A549 (cell line): ENCODE measurements at regions not wholly inside any gene's neighbourhood (a gene's known extent, or its start where the extent isn't known, plus 50 kb on each side); places are given as distances from the start of the nearest gene placed in this dataset.

ENCODE experiments used
- ATAC-seq, 2 experiments: fragments of 200-7000 bp in 1 of 2; fragments of >200 bp in 1 of 2; cut with Nextera tagmentation in 1 of 2; cut with Tn5 transposase in 1 of 2; 3 replicates each; pipeline versions ENCODE4 v1.8.0 to v1.9.1; 2018 to 2020; ENCODE audit warnings: mild to moderate bottlenecking in 1 of 2, moderate library complexity in 1 of 2
- CTCF ChIA-PET: fragments of 300-600 bp; sonication (Branson Sonifier 250); formaldehyde crosslinking; extraction: SDS; loops from one replicate; lab custom pipeline; 2021; ENCODE audit warnings: antibody characterized with exemption, inconsistent platforms; lab: Yijun Ruan, JAX
- POLR2A ChIA-PET: fragments of 350-600 bp; formaldehyde crosslinking; extraction: SDS; loops from one replicate; lab custom pipeline; 2021; ENCODE audit warnings: antibody characterized with exemption, inconsistent platforms; lab: Yijun Ruan, JAX
- DNase-seq, 2 experiments: peaks; one replicate each; pipeline versions ENCODE4 v3.0.0 to v3.0.0-alpha.2; 2011 to 2016; ENCODE audit warnings: low read depth in 1 of 2, low spot score in 1 of 2
- FAIRE-seq: peaks from 2 replicates; lab custom pipeline; 2011; peaks lifted over from hg19 to GRCh38; lab: Jason Lieb, UNC
- H3K27ac ChIP-seq, 2 experiments: fragments of >200 bp; sonication (Bioruptor Twin); formaldehyde crosslinking; 3 replicates each; pipeline ENCODE4 v1.5.1; 2016 to 2017
- H3K4me1 ChIP-seq: fragments of >200 bp; sonication (Bioruptor Twin); formaldehyde crosslinking; 3 replicates; pipeline ENCODE4 v1.6.1; 2016
- H3K4me2 ChIP-seq: fragments of >200 bp; sonication (Bioruptor Twin); formaldehyde crosslinking; 3 replicates; pipeline ENCODE4 v1.6.1; 2016
- H3K4me3 ChIP-seq: fragments of >200 bp; sonication (Bioruptor Twin); formaldehyde crosslinking; 3 replicates; pipeline ENCODE4 v1.5.1; 2016
- H3K9me3 ChIP-seq: fragments of >200 bp; sonication (Bioruptor Twin); formaldehyde crosslinking; 3 replicates; pipeline ENCODE4 v1.6.1; 2016
- CBX8 ChIP-seq: fragments of 200-600 bp; sonication (generic); IDR thresholded peaks from 2 replicates; pipeline ENCODE4 v1.6.1; 2016
- ELK1 ChIP-seq: fragments of 150-350 bp; IDR thresholded peaks from 2 replicates; pipeline ENCODE4 v1.6.1; 2014; ENCODE audit warnings: low read depth, mild to moderate bottlenecking, low read length
- FOSB ChIP-seq: fragments of 250-450 bp; sonication (Bioruptor Pico); IDR thresholded peaks from 2 replicates; pipeline ENCODE4 v1.5.0; 2020; ENCODE audit warnings: mild to moderate bottlenecking, moderate library complexity
- FOXS1 ChIP-seq: fragments of 250-450 bp; sonication (Bioruptor Pico); IDR thresholded peaks from 2 replicates; pipeline ENCODE4 v1.5.0; 2020; ENCODE audit warnings: mild to moderate bottlenecking, moderate library complexity
- GATA3 ChIP-seq: IDR thresholded peaks from 2 replicates; pipeline ENCODE4 v1.6.1; 2012; ENCODE audit warnings: borderline replicate concordance
- HOXB5 ChIP-seq: fragments of 250-450 bp; sonication (Bioruptor Pico); IDR thresholded peaks from 2 replicates; pipeline ENCODE4 v1.5.0; 2020; ENCODE audit warnings: mild to moderate bottlenecking, moderate library complexity
- MAFK ChIP-seq: fragments of 450-650 bp; IDR thresholded peaks from 2 replicates; pipeline ENCODE4 v1.6.1; 2014; ENCODE audit not compliant: partially characterized antibody
- MAX ChIP-seq: IDR thresholded peaks from 2 replicates; pipeline ENCODE4 v1.6.1; 2012
- MYC ChIP-seq: IDR thresholded peaks from 2 replicates; pipeline ENCODE4 v1.6.1; 2012; ENCODE audit warnings: mild to moderate bottlenecking, inconsistent platforms, low read length, improper control_type of control experiment, borderline replicate concordance
- NPAS2 ChIP-seq: fragments of 250-450 bp; sonication (Bioruptor Pico); IDR thresholded peaks from 2 replicates; pipeline ENCODE4 v1.8.0; 2022; ENCODE audit warnings: mild to moderate bottlenecking, moderate library complexity, borderline replicate concordance
- NR3C1 ChIP-seq: fragments of >200 bp; sonication (Bioruptor Twin); formaldehyde crosslinking; IDR thresholded peaks from 3 replicates; pipeline ENCODE4 v1.6.1; 2017
- PBX3 ChIP-seq: IDR thresholded peaks from 2 replicates; pipeline ENCODE4 v1.6.1; 2012
- POLR2AphosphoS2 ChIP-seq: conservative IDR thresholded peaks from 2 replicates; pipeline ENCODE4 v1.6.1; 2012; ENCODE audit warnings: low read length, improper control_type of control experiment, inconsistent platforms
- RFX5 ChIP-seq: fragments of 450-650 bp; IDR thresholded peaks from 2 replicates; pipeline ENCODE4 v1.7.1; 2014; ENCODE audit warnings: antibody characterized with exemption, mild to moderate bottlenecking, moderate library complexity
- USF2 ChIP-seq: fragments of 450-650 bp; IDR thresholded peaks from 2 replicates; pipeline ENCODE4 v1.6.1; 2014; ENCODE audit warnings: antibody characterized with exemption
- ZC3H11A ChIP-seq: fragments of 450-650 bp; IDR thresholded peaks from 2 replicates; pipeline ENCODE4 v1.6.1; 2014; ENCODE audit warnings: antibody characterized with exemption, mild to moderate bottlenecking
- ZNF302 ChIP-seq: fragments of 250-450 bp; sonication (Bioruptor Pico); IDR thresholded peaks from 2 replicates; pipeline ENCODE4 v1.9.0; 2021; ENCODE audit warnings: inconsistent platforms, mild to moderate bottlenecking, moderate library complexity
- WGBS: methylation state at CpG from one replicate; pipeline ENCODE4 v1.1.6; 2017; ENCODE audit errors: missing lambda C conversion rate; 5-methylcytosine and 5-hydroxymethylcytosine counted together
- TF ChIP-seq, protein P1 (sequence below): fragments of >200 bp; sonication (Bioruptor Twin); formaldehyde crosslinking; IDR thresholded peaks from 3 replicates; pipeline ENCODE4 v1.6.1; 2016
- TF ChIP-seq, protein P2 (sequence below): IDR thresholded peaks from 2 replicates; pipeline ENCODE4 v1.6.1; 2012; ENCODE audit warnings: low read depth, borderline replicate concordance

DNA sequence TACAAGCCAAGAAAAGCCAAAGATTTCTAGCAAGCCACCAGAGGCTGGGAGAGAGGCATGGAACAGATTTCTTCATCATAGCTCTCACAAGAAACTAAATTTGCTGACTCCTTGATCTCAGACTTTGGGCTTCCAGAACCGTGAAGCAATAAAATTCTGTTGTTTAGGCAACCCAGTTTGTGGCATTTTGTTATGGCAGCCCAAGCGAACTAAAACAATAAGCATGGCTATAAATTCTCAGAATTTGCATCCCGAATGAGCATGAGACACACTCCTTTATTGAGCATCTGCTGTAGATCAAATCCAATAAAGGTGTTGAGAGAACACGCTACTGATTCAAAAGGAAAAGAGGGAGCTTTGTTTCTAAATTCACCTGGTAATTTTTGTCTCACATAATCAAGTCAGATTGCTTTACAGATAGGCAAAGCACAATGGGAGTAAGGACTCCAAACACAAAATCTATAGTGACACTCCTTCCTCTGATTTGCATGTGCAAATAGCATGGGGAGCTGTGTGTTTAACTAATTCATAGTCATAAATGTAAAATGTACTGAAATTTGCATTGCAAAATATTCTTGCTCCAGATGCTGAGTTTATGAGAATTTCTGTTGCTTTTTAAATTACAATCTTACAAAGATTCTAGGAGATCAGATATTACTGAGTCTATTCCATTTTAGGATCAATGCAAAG lies 308.7 kb downstream of the MED10 start:
- no peak overlapping the region for H3K27ac ChIP-seq
- H3K4me3 ChIP-seq: no peak overlapping the region
- no peaks in the 10 kb centered on the region for H3K4me1 ChIP-seq
- DNase-seq (no peak), FAIRE-seq (no peak), ATAC-seq (no peak)
- TF ChIP-seq RFX5: no peak
- TF ChIP-seq NR3C1: no peak
- TF ChIP-seq MAFK: no peak
- TF ChIP-seq MYC: no peak
- TF ChIP-seq ELK1: no peak
- no peak for TF ChIP-seq HOXB5 (CRISPR knock-in tag)
- TF ChIP-seq ZNF302 (CRISPR knock-in tag): no peak
- no peak for TF ChIP-seq NPAS2 (CRISPR knock-in tag)
- no peak for TF ChIP-seq USF2
- TF ChIP-seq, protein P1, sequence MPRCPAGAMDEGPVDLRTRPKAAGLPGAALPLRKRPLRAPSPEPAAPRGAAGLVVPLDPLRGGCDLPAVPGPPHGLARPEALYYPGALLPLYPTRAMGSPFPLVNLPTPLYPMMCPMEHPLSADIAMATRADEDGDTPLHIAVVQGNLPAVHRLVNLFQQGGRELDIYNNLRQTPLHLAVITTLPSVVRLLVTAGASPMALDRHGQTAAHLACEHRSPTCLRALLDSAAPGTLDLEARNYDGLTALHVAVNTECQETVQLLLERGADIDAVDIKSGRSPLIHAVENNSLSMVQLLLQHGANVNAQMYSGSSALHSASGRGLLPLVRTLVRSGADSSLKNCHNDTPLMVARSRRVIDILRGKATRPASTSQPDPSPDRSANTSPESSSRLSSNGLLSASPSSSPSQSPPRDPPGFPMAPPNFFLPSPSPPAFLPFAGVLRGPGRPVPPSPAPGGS: no peak
- TF ChIP-seq ZC3H11A: no peak
- CTCF ChIA-PET: no interaction called here
- H3K4me2 ChIP-seq: no peak overlapping the region
- POLR2A ChIA-PET: no interaction called here
- 18% methylated on average over 4 of the region's 4 CpGs for WGBS
- no peaks in the 10 kb centered on the region for H3K9me3 ChIP-seq

- ATAC-seq: no peak
- no peak overlapping the region for H3K27ac ChIP-seq
- H3K4me1 ChIP-seq: no peaks in the 10 kb centered on the region
- POLR2A ChIA-PET: no interaction called here
- WGBS: 26% methylated on average over 1 of the region's 1 CpG
- TF ChIP-seq GATA3: no peak
- TF ChIP-seq ZC3H11A: no peak
- TF ChIP-seq ZNF302 (CRISPR knock-in tag): no peak
- TF ChIP-seq NPAS2 (CRISPR knock-in tag): no peak
- no peak for TF ChIP-seq POLR2AphosphoS2
- no peak for TF ChIP-seq FOXS1 (CRISPR knock-in tag)
- TF ChIP-seq CBX8: no peak
- no peak for TF ChIP-seq MAX
- TF ChIP-seq PBX3: no peak
- no peak for TF ChIP-seq HOXB5 (CRISPR knock-in tag)
- no peak overlapping the region for H3K4me3 ChIP-seq
- CTCF ChIA-PET: no interaction called here
- no peak for FAIRE-seq
- H3K9me3 ChIP-seq: no peaks in the 10 kb centered on the region
- no peak for DNase-seq
- no peak overlapping the region for H3K4me2 ChIP-seq
Measured at GRCh38 chr5:6066016-6066415, 312.3 kb downstream of the MED10 start.

DNA sequence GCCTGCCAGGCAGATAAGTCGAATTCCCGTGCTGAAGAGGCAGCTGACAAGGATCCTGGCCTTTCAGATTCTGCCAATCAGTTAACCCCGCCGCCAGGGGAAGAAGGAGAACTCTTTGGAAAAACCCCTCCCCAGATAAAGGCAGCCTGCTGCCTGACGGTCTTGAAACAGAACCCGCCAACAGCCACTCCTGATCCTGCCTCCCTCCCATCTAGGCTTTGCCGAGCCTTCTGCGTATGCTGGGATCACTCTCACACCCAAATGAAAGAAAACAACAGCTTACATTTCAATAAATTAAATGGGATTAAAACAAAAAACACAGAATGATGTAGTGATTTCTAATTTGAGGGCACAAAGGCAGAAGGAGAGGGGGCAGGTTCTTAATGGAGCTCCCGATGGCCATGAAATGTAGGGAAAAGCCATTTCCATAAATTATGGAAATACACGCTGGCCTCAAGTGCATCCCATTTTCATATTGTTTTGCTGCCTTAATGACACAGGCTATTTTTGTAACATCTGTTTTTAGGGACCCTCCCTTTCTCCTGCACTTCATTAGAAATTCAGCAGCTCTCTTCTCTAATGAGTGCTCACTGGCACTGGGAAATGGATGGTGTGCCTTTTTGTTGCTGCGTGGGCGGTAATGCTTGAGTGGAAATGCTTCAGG lies 319.1 kb downstream of the MED10 start:
- ChIA-PET POLR2A (no interaction called here), CTCF (no interaction called here)

More for the DNA sequence above, 319.1 kb downstream of the MED10 start:
- DNase-seq (no peak), ATAC-seq (no peak), FAIRE-seq (no peak)
- WGBS: 35% methylated on average over 12 of the region's 12 CpGs
- Histone ChIP-seq H3K4me1 (no peaks in the 10 kb centered on the region), H3K27ac (no peak overlapping the region), H3K4me3 (no peak overlapping the region), H3K4me2 (no peak overlapping the region), H3K9me3 (no peaks in the 10 kb centered on the region)
- no peak for TF ChIP-seq FOSB
- TF ChIP-seq, protein P2, sequence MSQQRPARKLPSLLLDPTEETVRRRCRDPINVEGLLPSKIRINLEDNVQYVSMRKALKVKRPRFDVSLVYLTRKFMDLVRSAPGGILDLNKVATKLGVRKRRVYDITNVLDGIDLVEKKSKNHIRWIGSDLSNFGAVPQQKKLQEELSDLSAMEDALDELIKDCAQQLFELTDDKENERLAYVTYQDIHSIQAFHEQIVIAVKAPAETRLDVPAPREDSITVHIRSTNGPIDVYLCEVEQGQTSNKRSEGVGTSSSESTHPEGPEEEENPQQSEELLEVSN: no peak
